ENCODE measurements at regions not wholly inside any gene's neighbourhood (a gene's known extent, or its start where the extent isn't known, plus 50 kb on each side); places are given as distances from the start of the nearest gene placed in this dataset.
"Not testable (repeated sequence)": the region's sequence is repeated elsewhere in the genome, so short reads cannot be mapped to it uniquely, and the experiment has no call there.

DNA sequence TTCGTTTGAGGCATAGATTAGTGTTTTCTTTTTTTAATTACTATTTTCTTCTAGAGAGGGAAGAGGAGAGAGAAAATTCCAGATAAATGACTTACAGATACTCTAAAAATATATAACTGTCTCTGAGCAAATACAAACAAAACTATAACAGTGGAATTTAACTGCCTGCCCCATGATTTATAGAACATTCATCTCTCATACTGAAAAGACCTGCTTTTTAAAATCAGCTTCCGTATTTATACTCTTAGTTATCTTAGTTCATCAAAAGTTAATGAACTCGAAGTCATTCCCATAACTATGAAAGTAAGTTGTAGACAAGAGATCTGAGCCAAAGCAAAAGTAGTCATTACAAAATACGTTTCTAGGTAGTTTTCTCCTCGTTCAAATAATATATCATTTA is 123.8 kb upstream of the DMRT1 start:
- no peaks in the 10 kb centered on the region for H3K9me3 Mint-ChIP-seq
- no peak overlapping the region for H3K27ac Mint-ChIP-seq
- ChIA-PET CTCF (no interaction called here), POLR2A (no interaction called here)
- H3K4me1 Mint-ChIP-seq: no peaks in the 10 kb centered on the region
- no peaks in the 10 kb centered on the region for H3K27me3 Mint-ChIP-seq
- no peak overlapping the region for H3K4me3 Mint-ChIP-seq
- no peaks in the 10 kb centered on the region for H3K36me3 Mint-ChIP-seq (ENCODE audit: low read depth)
- DNase-seq: no peak

DNA sequence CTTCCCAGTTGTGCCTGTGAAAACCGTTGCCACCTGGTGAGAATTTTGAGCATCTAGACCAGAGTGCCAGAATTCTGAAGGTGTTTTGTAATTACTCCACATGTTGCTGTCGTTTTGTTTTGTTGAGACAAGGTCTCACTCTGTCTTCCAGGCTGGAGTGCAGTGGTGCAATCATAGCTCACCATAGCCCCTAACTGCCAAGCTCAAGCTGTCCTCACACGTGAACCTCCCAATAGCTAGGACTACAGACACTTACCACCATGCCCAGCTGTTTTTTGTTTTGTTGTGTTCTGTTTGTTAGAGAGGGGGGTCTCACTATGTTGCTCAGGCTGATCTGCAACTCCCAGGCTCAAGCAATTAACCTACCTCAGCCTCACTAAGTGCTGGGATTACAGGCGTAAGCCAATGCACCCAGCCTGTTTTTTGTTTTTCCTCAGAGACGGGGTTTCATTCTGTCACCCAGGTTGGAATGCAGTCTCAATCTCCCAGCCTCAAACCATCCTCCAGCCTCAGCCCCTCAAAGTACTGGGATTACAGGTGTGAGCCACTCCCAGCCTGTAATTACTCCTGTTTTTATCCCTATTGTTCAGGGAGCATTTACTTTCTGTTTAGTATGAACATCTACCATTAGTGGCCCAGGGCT is 121.1 kb upstream of the DMRT1 start:
- Mint-ChIP-seq H3K36me3 (ENCODE audit: low read depth) (no peaks in the 10 kb centered on the region), H3K4me1 (no peaks in the 10 kb centered on the region), H3K27ac (no peak overlapping the region), H3K9me3 (no peaks in the 10 kb centered on the region), H3K4me3 (no peak overlapping the region), H3K27me3 (no peaks in the 10 kb centered on the region)
- POLR2A ChIA-PET: interaction anchor here (1.3 kb wide), 1 partner anchor 17 kb away, joined by 3 read pairs; no protein-coding TSS in a partner anchor
- no peak for DNase-seq
- CTCF ChIA-PET: no interaction called here

DNA sequence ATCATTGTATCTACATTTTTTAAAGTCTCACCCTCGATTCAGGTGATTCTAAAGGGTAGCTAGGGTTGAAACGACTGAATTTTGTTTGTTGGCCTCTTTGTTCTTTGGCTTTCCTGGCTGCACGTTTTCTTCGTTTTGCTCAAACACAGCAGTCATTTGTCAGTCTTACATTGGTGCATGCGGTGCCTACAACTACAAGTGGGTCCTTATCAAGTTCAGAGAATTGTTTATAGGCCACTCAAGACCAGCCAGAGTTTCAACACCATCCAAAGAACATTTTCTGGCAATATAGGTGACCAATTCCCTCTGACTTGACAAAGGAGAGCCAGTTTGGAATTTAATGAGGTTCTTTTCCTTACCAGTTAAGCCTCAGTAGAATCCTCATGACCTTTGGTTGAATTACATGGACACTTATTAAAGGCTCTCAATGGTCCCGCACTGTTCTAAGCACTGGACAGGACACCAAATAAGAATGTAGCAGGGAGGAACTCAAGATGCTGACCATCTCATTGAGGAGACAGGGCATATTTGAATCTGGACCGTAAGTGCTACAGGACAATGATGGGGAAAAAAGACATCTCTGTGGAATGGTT is 119.0 kb upstream of the DMRT1 start:
- Mint-ChIP-seq H3K36me3 (ENCODE audit: low read depth) (no peaks in the 10 kb centered on the region), H3K27ac (no peak overlapping the region), H3K9me3 (no peaks in the 10 kb centered on the region), H3K27me3 (no peaks in the 10 kb centered on the region), H3K4me3 (no peak overlapping the region), H3K4me1 (no peaks in the 10 kb centered on the region)
- DNase-seq: no peak
- POLR2A ChIA-PET: interaction anchor here (0.8 kb wide), 1 partner anchor 11 kb away, joined by 4 read pairs; no protein-coding TSS in a partner anchor
- CTCF ChIA-PET: no interaction called here

- H3K36me3 Mint-ChIP-seq (ENCODE audit: low read depth); H3K27ac Mint-ChIP-seq; DNase-seq; H3K27me3 Mint-ChIP-seq; CTCF ChIA-PET; H3K4me3 Mint-ChIP-seq; H3K4me1 Mint-ChIP-seq; H3K9me3 Mint-ChIP-seq: not testable (repeated sequence)
- POLR2A ChIA-PET: interaction anchor here (0.6 to 0.7 kb wide), 2 partner anchors 11 to 83 kb away, joined by 3 read pairs; no protein-coding TSS in a partner anchor
Measured at GRCh38 chr9:724461-724860, 117.0 kb upstream of the DMRT1 start.

GRCh38 chr9:726005-726404 is 115.5 kb upstream of the DMRT1 start:
- CTCF ChIA-PET: no interaction called here
- H3K27me3 Mint-ChIP-seq: no peaks in the 10 kb centered on the region
- H3K36me3 Mint-ChIP-seq (ENCODE audit: low read depth): no peaks in the 10 kb centered on the region
- no peaks in the 10 kb centered on the region for H3K4me1 Mint-ChIP-seq
- no peak for DNase-seq
- no peak overlapping the region for H3K27ac Mint-ChIP-seq
- H3K9me3 Mint-ChIP-seq: no peaks in the 10 kb centered on the region
- no peak overlapping the region for H3K4me3 Mint-ChIP-seq
- POLR2A ChIA-PET: no interaction called here

GRCh38 chr9:727767-728166 is 113.7 kb upstream of the DMRT1 start:
- Mint-ChIP-seq H3K27ac (no peak overlapping the region), H3K9me3 (no peaks in the 10 kb centered on the region), H3K27me3 (no peaks in the 10 kb centered on the region), H3K4me1 (no peaks in the 10 kb centered on the region), H3K36me3 (ENCODE audit: low read depth) (peaks cover 6% of the 10 kb centered on the region), H3K4me3 (no peak overlapping the region)
- no peak for DNase-seq
- ChIA-PET POLR2A (no interaction called here), CTCF (no interaction called here)

DNA sequence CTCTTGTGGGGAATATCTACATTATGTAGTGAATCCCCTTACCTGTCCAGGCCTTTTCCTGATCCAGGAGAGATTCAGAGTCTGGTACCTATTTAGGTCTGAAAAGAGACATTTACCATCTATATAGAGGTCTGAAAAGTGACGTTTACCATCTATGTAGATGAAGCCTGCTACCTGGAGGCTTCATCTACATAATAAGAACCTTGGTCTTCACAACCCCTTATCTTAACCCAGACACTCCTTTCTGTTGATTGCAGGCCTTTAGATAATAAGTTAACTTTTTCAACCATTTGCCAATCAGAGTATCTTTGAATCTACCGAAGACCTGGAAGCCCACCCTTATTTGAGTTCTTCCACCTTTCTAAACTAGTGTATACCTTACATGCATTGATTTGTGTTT is 113.0 kb upstream of the DMRT1 start:
- Mint-ChIP-seq H3K27me3 (no peaks in the 10 kb centered on the region), H3K36me3 (ENCODE audit: low read depth) (peaks cover 7% of the 10 kb centered on the region), H3K9me3 (no peaks in the 10 kb centered on the region), H3K4me1 (no peaks in the 10 kb centered on the region), H3K27ac (no peak overlapping the region), H3K4me3 (no peak overlapping the region)
- POLR2A ChIA-PET: no interaction called here
- DNase-seq: no peak
- CTCF ChIA-PET: no interaction called here

DNA sequence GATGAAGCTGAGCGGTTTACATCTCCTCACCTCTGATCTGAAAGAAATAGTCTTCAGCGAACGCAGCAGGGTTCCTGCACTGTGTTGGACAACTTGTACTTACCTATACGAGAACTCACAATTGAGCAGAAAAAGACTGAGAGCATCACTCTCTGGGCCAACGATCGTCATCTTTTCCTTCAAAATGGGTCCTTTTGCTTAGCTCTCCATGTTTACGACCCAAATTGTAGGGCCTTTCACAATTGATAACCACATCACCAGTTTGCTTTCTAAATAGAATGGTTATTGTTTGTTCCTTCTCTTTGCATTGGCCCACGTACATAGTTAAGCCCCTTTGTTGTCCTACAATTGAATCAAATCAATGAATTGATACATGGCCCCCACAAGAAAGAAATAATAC is 110.0 kb upstream of the DMRT1 start:
- no peaks in the 10 kb centered on the region for H3K9me3 Mint-ChIP-seq
- ChIA-PET CTCF (no interaction called here), POLR2A (no interaction called here)
- H3K27me3 Mint-ChIP-seq: no peaks in the 10 kb centered on the region
- peaks cover 7% of the 10 kb centered on the region for H3K36me3 Mint-ChIP-seq (ENCODE audit: low read depth)
- no peak overlapping the region for H3K4me3 Mint-ChIP-seq
- H3K4me1 Mint-ChIP-seq: no peaks in the 10 kb centered on the region
- no peak overlapping the region for H3K27ac Mint-ChIP-seq
- DNase-seq: no peak

DNA sequence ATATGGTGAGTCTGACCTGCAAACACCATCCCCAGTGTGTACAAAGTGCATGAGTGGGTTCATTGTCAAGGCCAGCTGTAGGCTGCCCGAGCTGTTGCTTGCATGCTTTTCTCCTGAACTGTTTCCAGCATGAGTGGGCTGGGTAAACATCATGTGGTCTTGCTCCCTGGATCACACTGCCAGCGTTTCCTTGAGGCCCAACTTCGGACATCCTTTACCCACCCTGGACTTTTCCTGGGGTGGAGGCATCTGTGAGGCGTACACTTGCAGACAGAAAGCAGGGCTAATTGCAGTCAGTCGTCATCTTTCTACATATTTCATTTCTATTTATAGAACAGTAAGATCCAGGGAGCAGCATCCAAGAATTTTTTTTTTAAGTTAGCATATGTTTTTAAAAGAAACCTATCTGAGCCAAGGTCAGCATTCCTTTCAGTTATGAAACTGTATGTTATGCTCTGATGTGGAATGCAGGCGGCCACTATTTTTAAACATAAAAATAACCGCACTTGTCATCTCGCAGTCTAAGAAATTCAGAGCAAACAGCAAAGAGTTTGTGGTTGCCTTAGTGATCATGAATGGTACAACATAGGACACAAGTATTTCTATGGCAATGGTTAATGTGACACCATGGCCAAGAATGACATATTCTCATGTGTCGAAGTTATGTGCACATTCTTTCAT is 106.5 kb upstream of the DMRT1 start:
- Mint-ChIP-seq H3K4me3 (no peak overlapping the region), H3K9me3 (no peaks in the 10 kb centered on the region), H3K4me1 (no peaks in the 10 kb centered on the region), H3K27me3 (no peaks in the 10 kb centered on the region), H3K27ac (no peak overlapping the region), H3K36me3 (ENCODE audit: low read depth) (peaks cover 7% of the 10 kb centered on the region)
- CTCF ChIA-PET: no interaction called here
- POLR2A ChIA-PET: no interaction called here
- DNase-seq: no peak

GRCh38 chr9:737400-738120 is 103.9 kb upstream of the DMRT1 start:
- Mint-ChIP-seq H3K27me3 (no peaks in the 10 kb centered on the region), H3K4me3 (no peak overlapping the region), H3K36me3 (ENCODE audit: low read depth) (peaks cover 16% of the 10 kb centered on the region), H3K9me3 (no peaks in the 10 kb centered on the region), H3K4me1 (no peaks in the 10 kb centered on the region), H3K27ac (no peak overlapping the region)
- ChIA-PET CTCF (no interaction called here), POLR2A (no interaction called here)
- DNase-seq: no peak

DNA sequence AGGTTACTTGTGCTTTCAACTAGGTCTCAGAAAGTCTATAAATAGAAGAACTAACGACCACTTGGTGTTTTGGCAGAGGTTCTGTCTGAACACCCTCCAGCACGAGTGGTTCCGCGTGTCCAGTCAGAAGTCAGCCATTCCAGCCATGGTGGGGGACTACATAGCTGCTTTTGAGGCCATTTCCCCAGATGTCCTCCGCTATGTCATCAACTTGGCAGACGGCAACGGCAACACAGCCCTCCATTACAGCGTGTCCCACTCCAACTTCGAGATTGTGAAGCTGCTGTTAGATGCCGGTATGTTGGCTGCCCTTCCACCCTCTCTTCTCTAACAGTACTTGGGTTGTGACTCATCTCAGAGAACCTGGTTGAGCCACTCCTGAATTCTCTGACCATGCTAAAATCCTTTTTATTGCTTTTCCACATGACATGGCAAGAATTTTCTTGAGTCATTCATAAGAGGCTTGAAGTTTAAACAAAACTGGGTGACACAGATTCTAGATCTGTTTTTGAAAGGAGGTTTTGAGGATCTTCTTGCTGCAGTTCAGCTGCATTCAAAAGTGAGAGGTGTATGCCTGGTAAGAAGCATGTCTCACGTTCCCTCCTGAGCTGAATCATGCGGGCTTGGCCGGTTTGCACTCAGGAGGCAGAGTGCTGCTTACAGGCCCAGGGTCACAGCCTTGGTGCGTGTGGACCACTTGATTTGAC is 103.1 kb upstream of the DMRT1 start:
- DNase-seq: no peak
- Mint-ChIP-seq H3K9me3 (no peaks in the 10 kb centered on the region), H3K4me1 (no peaks in the 10 kb centered on the region), H3K4me3 (no peak overlapping the region), H3K27ac (no peak overlapping the region), H3K36me3 (ENCODE audit: low read depth) (peaks cover 20% of the 10 kb centered on the region), H3K27me3 (no peaks in the 10 kb centered on the region)
- ChIA-PET CTCF (no interaction called here), POLR2A (interaction anchor here (1.0 kb wide), 1 partner anchor 291 kb away, joined by 3 read pairs; no protein-coding TSS in a partner anchor)

GRCh38 chr9:739362-739761 is 102.1 kb upstream of the DMRT1 start:
- no peaks in the 10 kb centered on the region for H3K27me3 Mint-ChIP-seq
- DNase-seq: no peak
- H3K9me3 Mint-ChIP-seq: no peaks in the 10 kb centered on the region
- ChIA-PET CTCF (no interaction called here), POLR2A (no interaction called here)
- peaks cover 20% of the 10 kb centered on the region for H3K36me3 Mint-ChIP-seq (ENCODE audit: low read depth)
- no peak overlapping the region for H3K27ac Mint-ChIP-seq
- no peaks in the 10 kb centered on the region for H3K4me1 Mint-ChIP-seq
- no peak overlapping the region for H3K4me3 Mint-ChIP-seq

GRCh38 chr9:740221-740620 is 101.3 kb upstream of the DMRT1 start:
- ChIA-PET POLR2A (no interaction called here), CTCF (no interaction called here)
- no peaks in the 10 kb centered on the region for H3K4me1 Mint-ChIP-seq

More at GRCh38 chr9:740221-740620, 101.3 kb upstream of the DMRT1 start:
- H3K36me3 Mint-ChIP-seq (ENCODE audit: low read depth): peaks cover 20% of the 10 kb centered on the region
- no peaks in the 10 kb centered on the region for H3K9me3 Mint-ChIP-seq
- DNase-seq: no peak
- no peak overlapping the region for H3K4me3 Mint-ChIP-seq
- H3K27ac Mint-ChIP-seq: no peak overlapping the region
- H3K27me3 Mint-ChIP-seq: no peaks in the 10 kb centered on the region

Data from activated CD4-positive, alpha-beta memory T cell treated with anti-CD3 and anti-CD28 coated beads, Interleukin-2, amount 10 ng/mL, durations not matched to agents 7 days and 5 days (primary cell).